GM12878 (cell line): ENCODE measurements at regions not wholly inside any gene's neighbourhood (a gene's known extent, or its start where the extent isn't known, plus 50 kb on each side); places are given as distances from the start of the nearest gene placed in this dataset.

ENCODE experiments used
- ATAC-seq: fragments of 200-7000 bp; cut with Tn5 transposase; 3 replicates; pipeline ENCODE4 v1.9.1; 2020; ENCODE audit warnings: mild to moderate bottlenecking, moderate library complexity
- BruUV-seq: library from RNA; stranded (reverse); fragments of 400-500 nt; replicated peaks from 2 replicates; lab custom pipeline; 2021; lab: Mats Ljungman, UMichigan
- CTCF ChIA-PET: fragments of 300-600 bp; sonication (Branson Sonifier 250); formaldehyde crosslinking; extraction: SDS; loops from one replicate; lab custom pipeline; 2021; ENCODE audit warnings: inconsistent platforms; lab: Yijun Ruan, JAX
- POLR2A ChIA-PET: fragments of 350-600 bp; formaldehyde crosslinking; extraction: SDS; loops from one replicate; lab custom pipeline; 2021; ENCODE audit warnings: inconsistent platforms; lab: Charles Lee
- RAD21 ChIA-PET: fragments of 300-600 bp; sonication (Branson Sonifier 250); formaldehyde crosslinking; loops from one replicate; lab custom pipeline; 2023; ENCODE audit warnings: antibody characterized with exemption; ENCODE audit not compliant: unreplicated experiment; lab: Charles Lee
- SMC1A ChIA-PET: fragments of 300-600 bp; sonication (Branson Sonifier 250); formaldehyde crosslinking; loops from one replicate; lab custom pipeline; 2023; ENCODE audit not compliant: unreplicated experiment, uncharacterized antibody; lab: Charles Lee
- DNase-seq: peaks from one replicate; pipeline ENCODE4 v3.0.0-alpha.2; 2011; ENCODE audit warnings: low read depth, low spot score
- FAIRE-seq: peaks from 3 replicates; lab custom pipeline; 2011; peaks lifted over from hg19 to GRCh38; lab: Jason Lieb, UNC
- H2AFZ ChIP-seq: 2 replicates; pipeline ENCODE4 v1.6.0; 2011; ENCODE audit warnings: low read depth, low read length, control low read depth; ENCODE audit not compliant: control insufficient read depth
- H3K27ac ChIP-seq: 2 replicates; pipeline ENCODE4 v1.5.1; 2011; ENCODE audit warnings: control low read depth; ENCODE audit not compliant: control insufficient read depth, insufficient read depth
- H3K27me3 ChIP-seq, 2 experiments: replicated peaks in 1 of 2; 2 replicates each; pipeline versions ENCODE4 v1.6.0 to v1.6.1; 2011; ENCODE audit warnings: low read length in 1 of 2; ENCODE audit not compliant: control insufficient read depth in 2 of 2, insufficient read depth in 2 of 2
- H3K36me3 ChIP-seq, 2 experiments: 2 replicates each; pipeline ENCODE4 v1.5.1; 2011; ENCODE audit warnings: low read length in 1 of 2; ENCODE audit not compliant: control insufficient read depth in 2 of 2, insufficient read depth in 2 of 2
- H3K4me1 ChIP-seq: 2 replicates; pipeline ENCODE4 v1.6.1; 2011; ENCODE audit warnings: mild to moderate bottlenecking, low read length, moderate library complexity, mixed read lengths; ENCODE audit not compliant: control insufficient read depth, insufficient read depth
- H3K4me2 ChIP-seq: 2 replicates; pipeline ENCODE4 v1.6.0; 2011; ENCODE audit warnings: control low read depth; ENCODE audit not compliant: control insufficient read depth, insufficient read depth
- H3K4me3 ChIP-seq: fragments of 200-600 bp; sonication (generic); 2 replicates; pipeline ENCODE4 v1.5.1; 2016
- H3K79me2 ChIP-seq: 2 replicates; pipeline ENCODE4 v1.6.0; 2011; ENCODE audit warnings: low read length; ENCODE audit not compliant: control insufficient read depth, insufficient read depth
- H3K9ac ChIP-seq: 2 replicates; pipeline ENCODE4 v1.8.0; 2011; ENCODE audit warnings: low read length, control low read depth, mixed read lengths; ENCODE audit not compliant: control insufficient read depth, insufficient read depth
- H3K9me3 ChIP-seq: replicated peaks from 3 replicates; pipeline ENCODE4 v1.5.1; 2011; ENCODE audit warnings: mild to moderate bottlenecking, low read length; ENCODE audit not compliant: control insufficient read depth, insufficient read depth
- H4K20me1 ChIP-seq: 2 replicates; pipeline ENCODE4 v1.6.0; 2011; ENCODE audit not compliant: control insufficient read depth, insufficient read depth
- FOS ChIP-seq: IDR thresholded peaks from 3 replicates; pipeline ENCODE4 v1.6.1; 2011; ENCODE audit warnings: borderline replicate concordance; ENCODE audit not compliant: insufficient read length; ENCODE audit errors: extremely low read depth
- MEF2A ChIP-seq: IDR thresholded peaks from 2 replicates; pipeline ENCODE4 v1.6.1; 2011; ENCODE audit warnings: low read depth, mild to moderate bottlenecking, low read length, moderate library complexity; ENCODE audit not compliant: insufficient read depth
- MXI1 ChIP-seq: fragments of 150-350 bp; IDR thresholded peaks from 2 replicates; pipeline ENCODE4 v1.6.1; 2011; ENCODE audit warnings: low read depth, mild to moderate bottlenecking, inconsistent platforms, low read length, improper control_type of control experiment
- NBN ChIP-seq: fragments of 450-650 bp; IDR thresholded peaks from 2 replicates; pipeline ENCODE4 v1.6.1; 2016
- PAX5 ChIP-seq: IDR thresholded peaks from 2 replicates; pipeline ENCODE4 v1.6.1; 2011; ENCODE audit warnings: low read depth, low read length, borderline replicate concordance
- POU2F2 ChIP-seq: IDR thresholded peaks from 3 replicates; pipeline ENCODE4 v1.6.1; 2011; ENCODE audit warnings: low read depth, mild to moderate bottlenecking, low read length, borderline replicate concordance
- RAD51 ChIP-seq: fragments of 450-650 bp; IDR thresholded peaks from 2 replicates; pipeline ENCODE4 v1.6.1; 2016; ENCODE audit warnings: moderate library complexity, mild to moderate bottlenecking, inconsistent platforms
- SRF ChIP-seq, 2 experiments: IDR thresholded peaks; 2 replicates each; pipeline ENCODE4 v1.6.1; 2011; ENCODE audit warnings: low read depth in 2 of 2, low read length in 2 of 2, mild to moderate bottlenecking in 1 of 2, moderate library complexity in 1 of 2
- ZZZ3 ChIP-seq: IDR thresholded peaks from 2 replicates; pipeline ENCODE4 v1.6.1; 2011; ENCODE audit warnings: low read depth; ENCODE audit not compliant: control insufficient read depth, insufficient read length
- WGBS: methylation state at CpG from one replicate; pipeline ENCODE4 v1.1.6; 2016; ENCODE audit warnings: low lambda C conversion rate; ENCODE audit not compliant: insufficient replicate concordance, insufficient coverage; ENCODE audit errors: missing lambda C conversion rate; 5-methylcytosine and 5-hydroxymethylcytosine counted together
- in situ Hi-C: fragments of 300-500 bp; cut with MboI; formaldehyde crosslinking; loops from 9 replicates; pipeline ENCODE4 v1.14.3; 2018; ENCODE audit warnings: mixed read lengths
- intact Hi-C: fragments of 100-400 bp; cut with micrococcal nuclease; formaldehyde crosslinking; loops from one replicate; pipeline ENCODE4 v1.14.2; 2022; ENCODE audit not compliant: unreplicated experiment
- TF ChIP-seq, protein P1 (sequence below): fragments of 450-650 bp; IDR thresholded peaks from 2 replicates; pipeline ENCODE4 v1.6.1; 2017; ENCODE audit warnings: mild to moderate bottlenecking, moderate library complexity
- TF ChIP-seq, protein P2 (sequence below): IDR thresholded peaks from 2 replicates; pipeline ENCODE4 v1.6.1; 2012; ENCODE audit warnings: low read depth, low read length, improper control_type of control experiment
- TF ChIP-seq, protein P3 (sequence below): IDR thresholded peaks from 2 replicates; pipeline ENCODE4 v1.6.1; 2011; ENCODE audit warnings: low read depth, mild to moderate bottlenecking, low read length, moderate library complexity, borderline replicate concordance; ENCODE audit errors: extremely low read depth
- TF ChIP-seq, protein P4 (sequence below): fragments of 450-650 bp; IDR thresholded peaks from 2 replicates; pipeline ENCODE4 v1.6.1; 2016; ENCODE audit warnings: mild to moderate bottlenecking

DNA sequence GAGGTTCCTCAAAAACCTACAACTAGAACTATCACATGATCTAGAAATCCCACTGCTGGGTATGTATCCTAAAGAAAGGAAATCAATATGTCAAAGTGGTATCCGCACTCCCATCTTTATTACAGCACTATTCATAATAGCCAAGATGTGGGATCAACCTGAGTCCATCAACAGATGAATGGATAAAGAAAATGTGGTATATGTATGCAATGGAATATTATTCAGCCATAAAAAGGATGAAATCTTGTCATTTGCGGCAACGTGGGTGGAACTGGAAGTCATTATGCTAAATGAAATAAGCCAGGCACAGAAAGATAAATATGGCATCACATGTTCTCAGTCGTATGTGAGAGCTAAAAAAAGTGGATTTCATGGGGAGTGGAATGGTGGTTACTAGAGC is 77.5 kb upstream of the DIO3 start:
- no peak overlapping the region for H3K9ac ChIP-seq
- no peaks in the 10 kb centered on the region; the same call in 2 of the 3 replicates for H3K9me3 ChIP-seq
- H4K20me1 ChIP-seq: no peaks in the 10 kb centered on the region
- ATAC-seq (no peak), DNase-seq (no peak), FAIRE-seq (no peak)
- no peak for TF ChIP-seq NBN
- no peak for TF ChIP-seq SRF (IDR thresholded peaks at IDR 0.05; ENCODE audit: low read depth in 2 of 2, low read length in 2 of 2)
- TF ChIP-seq POU2F2: no peak
- TF ChIP-seq, protein P1, sequence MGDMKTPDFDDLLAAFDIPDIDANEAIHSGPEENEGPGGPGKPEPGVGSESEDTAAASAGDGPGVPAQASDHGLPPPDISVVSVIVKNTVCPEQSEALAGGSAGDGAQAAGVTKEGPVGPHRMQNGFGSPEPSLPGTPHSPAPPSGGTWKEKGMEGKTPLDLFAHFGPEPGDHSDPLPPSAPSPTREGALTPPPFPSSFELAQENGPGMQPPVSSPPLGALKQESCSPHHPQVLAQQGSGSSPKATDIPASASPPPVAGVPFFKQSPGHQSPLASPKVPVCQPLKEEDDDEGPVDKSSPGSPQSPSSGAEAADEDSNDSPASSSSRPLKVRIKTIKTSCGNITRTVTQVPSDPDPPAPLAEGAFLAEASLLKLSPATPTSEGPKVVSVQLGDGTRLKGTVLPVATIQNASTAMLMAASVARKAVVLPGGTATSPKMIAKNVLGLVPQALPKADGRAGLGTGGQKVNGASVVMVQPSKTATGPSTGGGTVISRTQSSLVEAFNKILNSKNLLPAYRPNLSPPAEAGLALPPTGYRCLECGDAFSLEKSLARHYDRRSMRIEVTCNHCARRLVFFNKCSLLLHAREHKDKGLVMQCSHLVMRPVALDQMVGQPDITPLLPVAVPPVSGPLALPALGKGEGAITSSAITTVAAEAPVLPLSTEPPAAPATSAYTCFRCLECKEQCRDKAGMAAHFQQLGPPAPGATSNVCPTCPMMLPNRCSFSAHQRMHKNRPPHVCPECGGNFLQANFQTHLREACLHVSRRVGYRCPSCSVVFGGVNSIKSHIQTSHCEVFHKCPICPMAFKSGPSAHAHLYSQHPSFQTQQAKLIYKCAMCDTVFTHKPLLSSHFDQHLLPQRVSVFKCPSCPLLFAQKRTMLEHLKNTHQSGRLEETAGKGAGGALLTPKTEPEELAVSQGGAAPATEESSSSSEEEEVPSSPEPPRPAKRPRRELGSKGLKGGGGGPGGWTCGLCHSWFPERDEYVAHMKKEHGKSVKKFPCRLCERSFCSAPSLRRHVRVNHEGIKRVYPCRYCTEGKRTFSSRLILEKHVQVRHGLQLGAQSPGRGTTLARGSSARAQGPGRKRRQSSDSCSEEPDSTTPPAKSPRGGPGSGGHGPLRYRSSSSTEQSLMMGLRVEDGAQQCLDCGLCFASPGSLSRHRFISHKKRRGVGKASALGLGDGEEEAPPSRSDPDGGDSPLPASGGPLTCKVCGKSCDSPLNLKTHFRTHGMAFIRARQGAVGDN: no peak
- TF ChIP-seq MEF2A: no peak
- no peak for TF ChIP-seq PAX5
- no peak for TF ChIP-seq MXI1
- no peak for TF ChIP-seq ZZZ3
- no peak for TF ChIP-seq RAD51
- TF ChIP-seq, protein P2, sequence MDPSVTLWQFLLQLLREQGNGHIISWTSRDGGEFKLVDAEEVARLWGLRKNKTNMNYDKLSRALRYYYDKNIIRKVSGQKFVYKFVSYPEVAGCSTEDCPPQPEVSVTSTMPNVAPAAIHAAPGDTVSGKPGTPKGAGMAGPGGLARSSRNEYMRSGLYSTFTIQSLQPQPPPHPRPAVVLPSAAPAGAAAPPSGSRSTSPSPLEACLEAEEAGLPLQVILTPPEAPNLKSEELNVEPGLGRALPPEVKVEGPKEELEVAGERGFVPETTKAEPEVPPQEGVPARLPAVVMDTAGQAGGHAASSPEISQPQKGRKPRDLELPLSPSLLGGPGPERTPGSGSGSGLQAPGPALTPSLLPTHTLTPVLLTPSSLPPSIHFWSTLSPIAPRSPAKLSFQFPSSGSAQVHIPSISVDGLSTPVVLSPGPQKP: no peak
- no peak for TF ChIP-seq FOS
- TF ChIP-seq, protein P3, sequence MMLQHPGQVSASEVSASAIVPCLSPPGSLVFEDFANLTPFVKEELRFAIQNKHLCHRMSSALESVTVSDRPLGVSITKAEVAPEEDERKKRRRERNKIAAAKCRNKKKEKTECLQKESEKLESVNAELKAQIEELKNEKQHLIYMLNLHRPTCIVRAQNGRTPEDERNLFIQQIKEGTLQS: no peak
- TF ChIP-seq, protein P4, sequence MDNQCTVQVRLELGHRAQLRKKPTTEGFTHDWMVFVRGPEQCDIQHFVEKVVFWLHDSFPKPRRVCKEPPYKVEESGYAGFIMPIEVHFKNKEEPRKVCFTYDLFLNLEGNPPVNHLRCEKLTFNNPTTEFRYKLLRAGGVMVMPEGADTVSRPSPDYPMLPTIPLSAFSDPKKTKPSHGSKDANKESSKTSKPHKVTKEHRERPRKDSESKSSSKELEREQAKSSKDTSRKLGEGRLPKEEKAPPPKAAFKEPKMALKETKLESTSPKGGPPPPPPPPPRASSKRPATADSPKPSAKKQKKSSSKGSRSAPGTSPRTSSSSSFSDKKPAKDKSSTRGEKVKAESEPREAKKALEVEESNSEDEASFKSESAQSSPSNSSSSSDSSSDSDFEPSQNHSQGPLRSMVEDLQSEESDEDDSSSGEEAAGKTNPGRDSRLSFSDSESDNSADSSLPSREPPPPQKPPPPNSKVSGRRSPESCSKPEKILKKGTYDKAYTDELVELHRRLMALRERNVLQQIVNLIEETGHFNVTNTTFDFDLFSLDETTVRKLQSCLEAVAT: no peak
- POLR2A ChIA-PET: no interaction called here
- H3K4me3 ChIP-seq: no peak overlapping the region
- RAD21 ChIA-PET: no interaction called here
- no peaks in the 10 kb centered on the region for H3K79me2 ChIP-seq
- H3K36me3 ChIP-seq: no peaks in the 10 kb centered on the region
- CTCF ChIA-PET: no interaction called here
- no peaks in the 10 kb centered on the region for H3K27me3 ChIP-seq
- 40% methylated on average over 4 of the region's 4 CpGs for WGBS
- H2AFZ ChIP-seq: no peak overlapping the region
- H3K4me1 ChIP-seq: no peaks in the 10 kb centered on the region
- no peak overlapping the region for H3K27ac ChIP-seq
- no TSS peak for BruUV-seq
- intact Hi-C loops: no loop called here
- SMC1A ChIA-PET: no interaction called here
- H3K4me2 ChIP-seq: no peak overlapping the region
- in situ Hi-C loops: no loop called here
